Nephron (organoid): ENCODE measurements at regions not wholly inside any gene's neighbourhood (a gene's known extent, or its start where the extent isn't known, plus 50 kb on each side); places are given as distances from the start of the nearest gene placed in this dataset.
A peak's percentile ranks its signal among the peaks of the same experiment; 100 is the strongest.

Experiments
- H3K27ac Mint-ChIP-seq, 3 experiments: 2 replicates each; pipeline ENCODE4 v1.8.0; 2020; ENCODE audit warnings: mixed read lengths in 3 of 3, mild to moderate bottlenecking in 2 of 3, moderate library complexity in 1 of 3
- H3K27me3 Mint-ChIP-seq: 2 replicates; pipeline ENCODE4 v1.8.0; 2021; ENCODE audit warnings: low read depth, mild to moderate bottlenecking, moderate library complexity, mixed read lengths
- H3K36me3 Mint-ChIP-seq: 2 replicates; pipeline ENCODE4 v1.8.0; 2020; ENCODE audit warnings: low read depth, mixed read lengths
- H3K4me1 Mint-ChIP-seq: 2 replicates; pipeline ENCODE4 v1.8.0; 2020; ENCODE audit warnings: mixed read lengths
- H3K4me3 Mint-ChIP-seq, 3 experiments: 2 replicates each; pipeline ENCODE4 v1.8.0; 2020; ENCODE audit warnings: mild to moderate bottlenecking in 3 of 3, mixed read lengths in 3 of 3, moderate library complexity in 2 of 3
- H3K9me3 Mint-ChIP-seq: 2 replicates; pipeline ENCODE4 v1.8.0; 2020; ENCODE audit warnings: mixed read lengths
- CTCF ChIP-seq, 3 experiments: fragments of 200-600 bp; sonication (generic); IDR thresholded peaks; one replicate each; pipeline ENCODE4 v1.5.0; 2021; ENCODE audit warnings: antibody characterized with exemption in 3 of 3; ENCODE audit not compliant: unreplicated experiment in 3 of 3

GRCh38 chr9:129467739-129468666, 152.9 kb downstream of the C9orf50 start:
- Mint-ChIP-seq H3K9me3 (no peaks in the 10 kb centered on the region), H3K27ac (peak overlapping the region; percentile 47 to 87 (median 71)), H3K4me1 (peaks cover 55% of the 10 kb centered on the region), H3K4me3 (no peak overlapping the region), H3K36me3 (no peaks in the 10 kb centered on the region), H3K27me3 (peaks cover 3% of the 10 kb centered on the region)
- no peak for TF ChIP-seq CTCF (IDR thresholded peaks at IDR 0.05; ENCODE audit: unreplicated experiment in 3 of 3)

- Mint-ChIP-seq H3K4me3 (no peak overlapping the region), H3K27me3 (peaks cover 6% of the 10 kb centered on the region), H3K36me3 (no peaks in the 10 kb centered on the region), H3K4me1 (peaks cover 55% of the 10 kb centered on the region), H3K27ac (peak overlapping the region; percentile 61 to 87 (median 70)), H3K9me3 (no peaks in the 10 kb centered on the region)
- TF ChIP-seq CTCF (IDR thresholded peaks at IDR 0.05; ENCODE audit: unreplicated experiment in 3 of 3), result no peak
These were observed 153.8 kb downstream of the C9orf50 start for GRCh38 chr9:129467004-129467588.

- no peaks in the 10 kb centered on the region for H3K36me3 Mint-ChIP-seq
- H3K4me1 Mint-ChIP-seq, result peaks cover 56% of the 10 kb centered on the region
- H3K4me3 Mint-ChIP-seq, result peak overlapping the region in 1 of 3 experiments; percentile 17
- peak overlapping the region; percentile 61 to 87 (median 80) for H3K27ac Mint-ChIP-seq
- TF ChIP-seq CTCF (IDR thresholded peaks at IDR 0.05; ENCODE audit: unreplicated experiment in 3 of 3), result no peak
- peaks cover 6% of the 10 kb centered on the region for H3K27me3 Mint-ChIP-seq
- no peaks in the 10 kb centered on the region for H3K9me3 Mint-ChIP-seq
These were observed 154.9 kb downstream of the C9orf50 start for GRCh38 chr9:129465834-129466535.

GRCh38 chr9:129464972-129465833, 155.7 kb downstream of the C9orf50 start:
- Mint-ChIP-seq H3K36me3 (no peaks in the 10 kb centered on the region), H3K4me3 (peak overlapping the region in 2 of 3 experiments; percentile 19 to 29), H3K27me3 (peaks cover 6% of the 10 kb centered on the region), H3K27ac (peak overlapping the region; percentile 61 to 87 (median 80)), H3K4me1 (peaks cover 58% of the 10 kb centered on the region), H3K9me3 (no peaks in the 10 kb centered on the region)
- TF ChIP-seq CTCF (IDR thresholded peaks at IDR 0.05; ENCODE audit: unreplicated experiment in 3 of 3), result no peak

- Mint-ChIP-seq H3K27me3 (peaks cover 3% of the 10 kb centered on the region), H3K9me3 (no peaks in the 10 kb centered on the region), H3K4me3 (no peak overlapping the region), H3K27ac (peak overlapping the region; percentile 80 to 100 (median 87)), H3K4me1 (peaks cover 52% of the 10 kb centered on the region), H3K36me3 (no peaks in the 10 kb centered on the region)
- no peak for TF ChIP-seq CTCF (IDR thresholded peaks at IDR 0.05; ENCODE audit: unreplicated experiment in 3 of 3)
These were observed 156.9 kb downstream of the C9orf50 start for GRCh38 chr9:129463994-129464393.
